ENCODE measurements at regions not wholly inside any gene's neighbourhood (a gene's known extent, or its start where the extent isn't known, plus 50 kb on each side); places are given as distances from the start of the nearest gene placed in this dataset.

DNA sequence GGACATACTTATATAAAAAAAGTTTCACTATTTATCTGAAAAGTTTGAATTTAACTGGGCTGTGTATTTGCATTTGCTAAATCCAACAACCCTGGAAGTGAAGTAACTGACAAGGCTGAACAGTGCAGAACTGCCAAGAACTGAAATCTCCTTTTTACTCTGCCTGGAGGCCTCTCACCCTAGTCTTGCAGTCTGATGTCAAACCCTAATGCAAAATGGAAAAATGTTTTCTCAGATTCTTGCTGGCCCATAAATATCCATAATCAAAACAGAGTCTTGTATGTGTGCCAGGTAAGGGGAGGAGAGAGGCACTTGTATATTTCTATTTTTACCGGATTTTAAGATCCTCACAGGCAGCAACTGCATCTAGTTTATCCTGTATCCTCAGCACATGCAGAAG, 432.7 kb upstream of the KLF4 start:
- 0 to 9% (median 3%) methylated on average over 1 of the region's 1 CpG for WGBS, 3 donors
- no peak for TF ChIP-seq CTCF (IDR thresholded peaks at IDR 0.05)
- Histone ChIP-seq H3K9me3 (no peaks in the 10 kb centered on the region), H3K27me3 (no peaks in the 10 kb centered on the region), H3K27ac (peak overlapping the region in 1 of 2 donors; percentile 18), H3K36me3 (no peaks in the 10 kb centered on the region), H3K4me1 (ENCODE audit: insufficient read depth) (no peaks in the 10 kb centered on the region), H3K4me3 (no peak overlapping the region)
- intact Hi-C loops (cut with DNase I) = no loop called here
- DNase-seq = no peak

DNA sequence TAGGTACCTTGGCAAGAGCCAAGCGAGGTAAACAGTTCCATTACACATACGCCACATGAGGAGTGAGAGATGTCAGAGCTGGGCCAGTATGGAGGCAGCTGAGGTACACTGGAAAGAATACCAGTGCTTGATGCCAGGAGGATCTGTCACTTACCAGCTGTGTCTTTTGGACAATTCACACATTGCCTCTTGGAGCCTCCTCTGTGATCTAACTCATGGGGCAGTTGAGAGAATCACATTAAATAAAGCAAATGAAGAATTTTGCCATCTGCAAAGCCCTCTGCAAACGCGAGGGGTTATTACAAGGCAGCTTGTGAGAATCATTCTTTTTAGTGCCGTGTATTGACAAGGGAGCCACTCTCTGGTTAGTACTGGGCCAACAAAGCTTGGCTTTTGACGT, 429.7 kb upstream of the KLF4 start:
- Histone ChIP-seq H3K36me3 (no peaks in the 10 kb centered on the region), H3K27me3 (no peaks in the 10 kb centered on the region), H3K4me3 (no peak overlapping the region), H3K27ac (no peak overlapping the region), H3K9me3 (no peaks in the 10 kb centered on the region), H3K4me1 (ENCODE audit: insufficient read depth) (no peaks in the 10 kb centered on the region)
- intact Hi-C loops (cut with DNase I) = no loop called here
- WGBS, 3 donors = 81 to 89% (median 88%) methylated on average over 6 of the region's 6 CpGs
- DNase-seq = no peak
- TF ChIP-seq POLR2A (IDR thresholded peaks at IDR 0.05) (no peak), EP300 (IDR thresholded peaks at IDR 0.05) (no peak), CTCF (IDR thresholded peaks at IDR 0.05) (no peak)

DNA sequence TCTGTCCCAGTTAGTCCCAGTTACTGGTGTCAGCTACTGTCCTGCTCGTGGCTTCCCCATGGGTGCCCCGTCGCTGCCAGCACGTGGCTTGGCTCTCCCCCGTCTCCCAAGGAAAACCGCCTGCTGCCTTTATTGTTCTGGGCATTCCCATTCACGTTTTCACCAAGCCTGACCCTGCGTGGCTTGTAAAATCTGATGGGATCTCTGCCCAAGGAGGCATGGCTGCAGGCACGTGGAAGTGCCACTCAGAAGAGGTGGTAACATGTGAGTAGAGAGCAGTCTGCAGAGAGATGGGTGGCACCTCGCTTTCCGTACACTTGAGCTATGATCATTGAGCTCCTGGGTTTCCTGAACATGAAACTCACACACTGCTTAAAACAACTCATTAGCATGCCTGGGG, 429.2 kb upstream of the KLF4 start:
- Histone ChIP-seq H3K27ac (no peak overlapping the region), H3K36me3 (no peaks in the 10 kb centered on the region), H3K27me3 (no peaks in the 10 kb centered on the region), H3K4me1 (ENCODE audit: insufficient read depth) (no peaks in the 10 kb centered on the region), H3K9me3 (no peaks in the 10 kb centered on the region), H3K4me3 (no peak overlapping the region)
- intact Hi-C loops (cut with DNase I) = no loop called here
- TF ChIP-seq EP300 (IDR thresholded peaks at IDR 0.05) (no peak), POLR2A (IDR thresholded peaks at IDR 0.05) (no peak), CTCF (IDR thresholded peaks at IDR 0.05) (no peak)
- 81 to 87% (median 83%) methylated on average over 11 of the region's 11 CpGs for WGBS, 3 donors
- DNase-seq = no peak

GRCh38 chr9:107914151-107914550, 424.6 kb upstream of the KLF4 start:
- no peak for TF ChIP-seq EP300 (IDR thresholded peaks at IDR 0.05)
- no peak for TF ChIP-seq POLR2A (IDR thresholded peaks at IDR 0.05)
- no peak for TF ChIP-seq CTCF (IDR thresholded peaks at IDR 0.05)
- intact Hi-C loops (cut with DNase I) = no loop called here

GRCh38 chr9:107907715-107908114, 418.1 kb upstream of the KLF4 start:
- TF ChIP-seq POLR2A (IDR thresholded peaks at IDR 0.05) (no peak), EP300 (IDR thresholded peaks at IDR 0.05) (no peak)
- H3K9me3 ChIP-seq = no peaks in the 10 kb centered on the region
- H3K36me3 ChIP-seq = no peaks in the 10 kb centered on the region
- no peak overlapping the region for H3K4me3 ChIP-seq
- no peaks in the 10 kb centered on the region for H3K4me1 ChIP-seq (ENCODE audit: insufficient read depth)
- no peak overlapping the region for H3K27ac ChIP-seq
- DNase-seq = no peak
- WGBS, 3 donors = 50 to 77% (median 62%) methylated on average over 1 of the region's 1 CpG
- intact Hi-C loops (cut with DNase I) = no loop called here
- no peaks in the 10 kb centered on the region for H3K27me3 ChIP-seq

More at GRCh38 chr9:107914151-107914550, 424.6 kb upstream of the KLF4 start:
- no peaks in the 10 kb centered on the region for H3K27me3 ChIP-seq
- H3K9me3 ChIP-seq = no peaks in the 10 kb centered on the region
- H3K4me1 ChIP-seq (ENCODE audit: insufficient read depth) = no peaks in the 10 kb centered on the region
- DNase-seq = no peak
- H3K4me3 ChIP-seq = no peak overlapping the region
- WGBS, 3 donors = 75 to 88% (median 79%) methylated on average over 1 of the region's 1 CpG
- no peaks in the 10 kb centered on the region for H3K36me3 ChIP-seq
- no peak overlapping the region for H3K27ac ChIP-seq
